OCI-LY1 (cell line): ENCODE measurements at regions not wholly inside any gene's neighbourhood (a gene's known extent, or its start where the extent isn't known, plus 50 kb on each side); places are given as distances from the start of the nearest gene placed in this dataset.
"Not testable (repeated sequence)": the region's sequence is repeated elsewhere in the genome, so short reads cannot be mapped to it uniquely, and the experiment has no call there.

Source experiments
- H2AFZ ChIP-seq: fragments of 200-600 bp; sonication (generic), shearing (Covaris generic); 2 replicates; pipeline ENCODE4 v1.6.0; 2014; ENCODE audit warnings: antibody characterized with exemption, mild to moderate bottlenecking, low read length
- H3F3A ChIP-seq: fragments of 200-600 bp; sonication (generic), shearing (Covaris generic); 2 replicates; pipeline ENCODE4 v1.6.0; 2014; ENCODE audit warnings: mild to moderate bottlenecking, antibody characterized with exemption, low read length, moderate library complexity; ENCODE audit not compliant: insufficient read depth
- H3K27ac ChIP-seq: fragments of 200-600 bp; sonication (generic); 2 replicates; pipeline ENCODE4 v1.5.1; 2014; ENCODE audit warnings: low read length, mixed run types, mild to moderate bottlenecking, low read depth; ENCODE audit not compliant: poor library complexity, severe bottlenecking
- H3K27me3 ChIP-seq: fragments of 200-600 bp; sonication (generic); 2 replicates; pipeline ENCODE4 v1.6.0; 2014; ENCODE audit warnings: antibody characterized with exemption, mild to moderate bottlenecking, low read length, moderate library complexity; ENCODE audit not compliant: insufficient read depth
- H3K36me3 ChIP-seq: fragments of 200-600 bp; sonication (generic); 2 replicates; pipeline ENCODE4 v1.6.1; 2014; ENCODE audit warnings: mild to moderate bottlenecking, antibody characterized with exemption, low read length, moderate library complexity, mixed read lengths; ENCODE audit not compliant: insufficient read depth
- H3K4me1 ChIP-seq: fragments of 200-600 bp; sonication (generic); 2 replicates; pipeline ENCODE4 v1.5.1; 2014; ENCODE audit warnings: mild to moderate bottlenecking, low read length, moderate library complexity; ENCODE audit not compliant: insufficient read depth, severe bottlenecking
- H3K4me2 ChIP-seq: fragments of 200-600 bp; sonication (generic), shearing (Covaris generic); 2 replicates; pipeline ENCODE4 v1.6.1; 2014; ENCODE audit warnings: low read length
- H3K4me3 ChIP-seq: fragments of 200-600 bp; sonication (generic); 2 replicates; pipeline ENCODE4 v1.5.1; 2014; ENCODE audit warnings: low read length, low read depth, mild to moderate bottlenecking, mixed read lengths; ENCODE audit not compliant: poor library complexity, severe bottlenecking
- H3K79me2 ChIP-seq: fragments of 200-600 bp; shearing (Covaris generic); 2 replicates; pipeline ENCODE4 v1.6.1; 2016; ENCODE audit warnings: mixed run types, low read length, mixed read lengths; ENCODE audit not compliant: insufficient read depth
- H3K9ac ChIP-seq: fragments of 200-600 bp; sonication (generic), shearing (Covaris generic); 2 replicates; pipeline ENCODE4 v1.6.1; 2014; ENCODE audit warnings: mild to moderate bottlenecking, low read length, mixed read lengths
- H3K9me2 ChIP-seq: fragments of 200-600 bp; sonication (generic), shearing (Covaris generic); 2 replicates; pipeline ENCODE4 v1.6.1; 2014; ENCODE audit warnings: low read depth, mild to moderate bottlenecking, low read length, mixed read lengths
- H3K9me3 ChIP-seq: fragments of 200-600 bp; shearing (Covaris generic); 2 replicates; pipeline ENCODE4 v1.6.1; 2014; ENCODE audit warnings: low read length, mixed read lengths
- H4K20me1 ChIP-seq: fragments of 200-600 bp; sonication (generic), shearing (Covaris generic); 2 replicates; pipeline ENCODE4 v1.6.0; 2016; ENCODE audit warnings: mild to moderate bottlenecking, low read length; ENCODE audit not compliant: insufficient read depth
- CTCF ChIP-seq: fragments of 200-600 bp; sonication (generic), shearing (Covaris generic); IDR thresholded peaks from 2 replicates; pipeline ENCODE4 v1.5.1; 2017; ENCODE audit warnings: mild to moderate bottlenecking, antibody characterized with exemption, low read length, moderate library complexity, mixed read lengths
- EZH2 ChIP-seq: fragments of 200-600 bp; sonication (generic), shearing (Covaris generic); IDR thresholded peaks from 2 replicates; pipeline ENCODE4 v1.8.0; 2017; ENCODE audit warnings: borderline replicate concordance, mixed run types, mild to moderate bottlenecking, antibody characterized with exemption, low read length, moderate library complexity, mixed read lengths

GRCh38 chr18:70553245-70553935 is 264.5 kb downstream of the SOCS6 start:
- Histone ChIP-seq H3K9me2 (no peaks in the 10 kb centered on the region), H4K20me1 (no peaks in the 10 kb centered on the region), H3K9me3 (no peaks in the 10 kb centered on the region), H3K9ac (no peak overlapping the region), H3K4me2 (no peak overlapping the region), H3K4me3 (no peak overlapping the region), H3K36me3 (no peaks in the 10 kb centered on the region), H3K4me1 (no peaks in the 10 kb centered on the region), H3K79me2 (no peaks in the 10 kb centered on the region), H3F3A (no peaks in the 10 kb centered on the region), H3K27ac (no peak overlapping the region), H2AFZ (no peak overlapping the region), H3K27me3 (no peaks in the 10 kb centered on the region)
- no peak for TF ChIP-seq CTCF

- Histone ChIP-seq H3K4me1 (no peaks in the 10 kb centered on the region), H3K79me2 (no peaks in the 10 kb centered on the region), H3K9ac (no peak overlapping the region), H3K27ac (no peak overlapping the region), H3K9me3 (no peaks in the 10 kb centered on the region), H3K4me2 (no peak overlapping the region), H3F3A (no peaks in the 10 kb centered on the region), H3K9me2 (no peaks in the 10 kb centered on the region), H4K20me1 (no peaks in the 10 kb centered on the region), H3K27me3 (no peaks in the 10 kb centered on the region), H3K36me3 (no peaks in the 10 kb centered on the region), H3K4me3 (no peak overlapping the region), H2AFZ (peak overlapping the region; percentile 55; the same call in 1 of the 2 replicates)
- TF ChIP-seq EZH2 (no peak), CTCF (no peak)
These were observed 247.7 kb downstream of the SOCS6 start for GRCh38 chr18:70536370-70537062.

- Histone ChIP-seq H3K4me1 (no peaks in the 10 kb centered on the region), H2AFZ (0 out of 2 replicates have a peak overlapping the region, but pooled peaks have one; percentile 21), H3K9me2 (no peaks in the 10 kb centered on the region), H3K9me3 (0 out of 2 replicates have a peak, but pooled peaks cover 3% of the 10 kb centered on the region), H4K20me1 (no peaks in the 10 kb centered on the region), H3K4me2 (no peak overlapping the region), H3K9ac (no peak overlapping the region), H3K36me3 (no peaks in the 10 kb centered on the region), H3K79me2 (no peaks in the 10 kb centered on the region), H3K4me3 (no peak overlapping the region), H3K27me3 (no peaks in the 10 kb centered on the region), H3F3A (no peaks in the 10 kb centered on the region), H3K27ac (no peak overlapping the region)
- TF ChIP-seq CTCF (no peak), EZH2 (no peak)
These were observed 246.2 kb downstream of the SOCS6 start for GRCh38 chr18:70535041-70535440.

GRCh38 chr18:70525322-70525721 is 236.5 kb downstream of the SOCS6 start:
- H3K9me3 ChIP-seq, H3K27me3 ChIP-seq, H3K27ac ChIP-seq, H3K4me3 ChIP-seq, H3K9me2 ChIP-seq, H3K4me2 ChIP-seq, H4K20me1 ChIP-seq, H3K36me3 ChIP-seq, H3K9ac ChIP-seq, H3K4me1 ChIP-seq, H3F3A ChIP-seq, H2AFZ ChIP-seq, H3K79me2 ChIP-seq: not testable (repeated sequence)
